HL-60/S4 treated with phorbol 12-myristate 13-acetate at 8.2 ng/mL for 4 days and 3 days (cell line): ENCODE measurements at regions not wholly inside any gene's neighbourhood (a gene's known extent, or its start where the extent isn't known, plus 50 kb on each side); places are given as distances from the start of the nearest gene placed in this dataset.
"Not testable (repeated sequence)": the region's sequence is repeated elsewhere in the genome, so short reads cannot be mapped to it uniquely, and the experiment has no call there.

Experiments used
- in situ Hi-C: fragments of 300-500 bp; cut with MboI; formaldehyde crosslinking; loops from 2 replicates; pipeline ENCODE4 v1.15.0; 2022; ENCODE audit warnings: low sequenced_read_pairs

- in situ Hi-C loops = not testable (repeated sequence)
These were observed 618.3 kb upstream of the CBLB start for GRCh38 chr3:106486945-106487639.

GRCh38 chr3:106488331-106488730, 619.5 kb upstream of the CBLB start:
- in situ Hi-C loops = no loop called here

- in situ Hi-C loops = no loop called here
These were observed 623.0 kb upstream of the CBLB start for GRCh38 chr3:106491796-106492195.

- in situ Hi-C loops = no loop called here
These were observed 639.6 kb upstream of the CBLB start for GRCh38 chr3:106508331-106508893.

- in situ Hi-C loops = no loop called here
These were observed 641.4 kb upstream of the CBLB start for GRCh38 chr3:106510206-106510605.

- in situ Hi-C loops = no loop called here
These were observed 644.0 kb upstream of the CBLB start for GRCh38 chr3:106512846-106513245.

- in situ Hi-C loops = no loop called here
These were observed 645.6 kb upstream of the CBLB start for GRCh38 chr3:106514431-106514830.

GRCh38 chr3:106518516-106518915, 649.7 kb upstream of the CBLB start:
- in situ Hi-C loops = no loop called here

- in situ Hi-C loops = no loop called here
These were observed 653.6 kb upstream of the CBLB start for GRCh38 chr3:106522397-106522796.

GRCh38 chr3:106528932-106529331, 660.1 kb upstream of the CBLB start:
- in situ Hi-C loops = no loop called here

GRCh38 chr3:106529738-106530137, 660.9 kb upstream of the CBLB start:
- in situ Hi-C loops = no loop called here

GRCh38 chr3:106530367-106530766, 661.6 kb upstream of the CBLB start:
- in situ Hi-C loops = no loop called here

- in situ Hi-C loops = not testable (repeated sequence)
These were observed 663.0 kb upstream of the CBLB start for GRCh38 chr3:106531771-106532329.

GRCh38 chr3:106533093-106533787, 664.4 kb upstream of the CBLB start:
- in situ Hi-C loops = no loop called here

- in situ Hi-C loops = no loop called here
These were observed 665.0 kb upstream of the CBLB start for GRCh38 chr3:106533788-106534160.

GRCh38 chr3:106534206-106534605, 665.4 kb upstream of the CBLB start:
- in situ Hi-C loops = no loop called here

GRCh38 chr3:106540743-106541142, 671.9 kb upstream of the CBLB start:
- in situ Hi-C loops = no loop called here

- in situ Hi-C loops = no loop called here
These were observed 673.4 kb upstream of the CBLB start for GRCh38 chr3:106542101-106542769.

GRCh38 chr3:106552351-106553043, 683.7 kb upstream of the CBLB start:
- in situ Hi-C loops = no loop called here

- in situ Hi-C loops = no loop called here
These were observed 691.7 kb upstream of the CBLB start for GRCh38 chr3:106560451-106560966.

GRCh38 chr3:106566277-106566676, 697.5 kb upstream of the CBLB start:
- in situ Hi-C loops = no loop called here
